Epithelial cell of proximal tubule (primary cell): ENCODE measurements at regions not wholly inside any gene's neighbourhood (a gene's known extent, or its start where the extent isn't known, plus 50 kb on each side); places are given as distances from the start of the nearest gene placed in this dataset.

Experiments used
- DNase-seq: peaks from one replicate; pipeline ENCODE4 v3.0.0-alpha.2; 2011; ENCODE audit warnings: low read depth
- H3K4me3 ChIP-seq: 2 replicates; pipeline ENCODE4 v1.5.1; 2011; ENCODE audit warnings: low read depth, mild to moderate bottlenecking, low read length
- TF ChIP-seq, protein P1 (sequence below): conservative IDR thresholded peaks from 2 replicates; pipeline ENCODE4 v1.5.1; 2012; ENCODE audit warnings: low read depth, mild to moderate bottlenecking, low read length

GRCh38 chr3:148023994-148024393 lies 614.8 kb downstream of the ZIC1 start:
- DNase-seq: no peak
- TF ChIP-seq, protein P1, sequence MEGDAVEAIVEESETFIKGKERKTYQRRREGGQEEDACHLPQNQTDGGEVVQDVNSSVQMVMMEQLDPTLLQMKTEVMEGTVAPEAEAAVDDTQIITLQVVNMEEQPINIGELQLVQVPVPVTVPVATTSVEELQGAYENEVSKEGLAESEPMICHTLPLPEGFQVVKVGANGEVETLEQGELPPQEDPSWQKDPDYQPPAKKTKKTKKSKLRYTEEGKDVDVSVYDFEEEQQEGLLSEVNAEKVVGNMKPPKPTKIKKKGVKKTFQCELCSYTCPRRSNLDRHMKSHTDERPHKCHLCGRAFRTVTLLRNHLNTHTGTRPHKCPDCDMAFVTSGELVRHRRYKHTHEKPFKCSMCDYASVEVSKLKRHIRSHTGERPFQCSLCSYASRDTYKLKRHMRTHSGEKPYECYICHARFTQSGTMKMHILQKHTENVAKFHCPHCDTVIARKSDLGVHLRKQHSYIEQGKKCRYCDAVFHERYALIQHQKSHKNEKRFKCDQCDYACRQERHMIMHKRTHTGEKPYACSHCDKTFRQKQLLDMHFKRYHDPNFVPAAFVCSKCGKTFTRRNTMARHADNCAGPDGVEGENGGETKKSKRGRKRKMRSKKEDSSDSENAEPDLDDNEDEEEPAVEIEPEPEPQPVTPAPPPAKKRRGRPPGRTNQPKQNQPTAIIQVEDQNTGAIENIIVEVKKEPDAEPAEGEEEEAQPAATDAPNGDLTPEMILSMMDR: no peak

DNA sequence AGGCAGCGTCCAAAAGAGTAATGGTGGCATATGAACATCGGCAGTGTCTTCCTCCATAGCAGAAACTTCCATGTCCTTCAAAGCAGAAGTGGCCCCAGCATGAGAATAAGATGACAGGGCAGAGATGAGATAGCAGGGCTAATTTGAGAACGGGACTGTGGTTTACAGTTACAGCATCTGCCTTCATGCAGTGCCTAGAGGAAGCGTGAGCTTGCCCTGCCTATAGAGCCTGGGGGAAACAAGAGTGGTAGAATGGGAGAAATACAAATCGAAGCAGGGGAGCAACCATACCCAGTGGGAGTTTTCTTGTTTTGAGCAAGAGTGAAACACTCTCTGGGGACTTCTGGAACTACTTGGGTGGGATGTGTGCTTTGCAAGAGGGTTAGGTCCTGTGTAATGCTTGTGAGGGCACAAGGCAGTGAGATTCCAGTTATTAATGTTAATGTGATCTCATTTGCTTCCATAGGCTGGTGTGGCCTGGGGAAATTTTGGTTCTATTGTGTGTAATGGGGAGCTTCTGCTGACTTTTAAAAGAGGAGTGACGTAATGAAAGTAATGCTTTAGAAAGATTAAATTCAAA lies 616.9 kb downstream of the ZIC1 start:
- H3K4me3 ChIP-seq: no peak overlapping the region
- DNase-seq: no peak
- TF ChIP-seq, protein P1: no peak

More at GRCh38 chr3:148023994-148024393, 614.8 kb downstream of the ZIC1 start:
- no peak overlapping the region for H3K4me3 ChIP-seq

- no peak for DNase-seq
- no peak overlapping the region for H3K4me3 ChIP-seq
- TF ChIP-seq, protein P1: no peak
These were observed 621.8 kb downstream of the ZIC1 start for GRCh38 chr3:148030975-148031374.

DNA sequence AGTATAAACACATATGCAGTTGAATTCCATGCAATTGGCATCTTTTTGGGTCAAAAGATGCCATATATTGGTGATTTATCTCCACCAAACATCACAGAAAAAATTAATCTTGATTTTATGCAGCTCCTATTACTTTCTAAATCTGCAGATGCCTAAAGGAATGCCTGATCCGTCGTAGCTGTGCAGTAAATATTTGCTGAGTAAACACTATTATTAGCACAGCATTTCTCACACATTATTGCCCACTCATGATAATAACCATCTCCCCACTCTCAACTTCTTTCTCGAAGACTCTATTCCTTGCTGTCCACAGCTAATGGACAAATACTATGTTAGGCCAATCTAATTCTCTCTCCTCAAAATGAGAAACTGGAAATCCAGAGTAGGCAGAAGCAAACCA lies 625.2 kb downstream of the ZIC1 start:
- TF ChIP-seq, protein P1: no peak
- DNase-seq: no peak
- H3K4me3 ChIP-seq: no peak overlapping the region

DNA sequence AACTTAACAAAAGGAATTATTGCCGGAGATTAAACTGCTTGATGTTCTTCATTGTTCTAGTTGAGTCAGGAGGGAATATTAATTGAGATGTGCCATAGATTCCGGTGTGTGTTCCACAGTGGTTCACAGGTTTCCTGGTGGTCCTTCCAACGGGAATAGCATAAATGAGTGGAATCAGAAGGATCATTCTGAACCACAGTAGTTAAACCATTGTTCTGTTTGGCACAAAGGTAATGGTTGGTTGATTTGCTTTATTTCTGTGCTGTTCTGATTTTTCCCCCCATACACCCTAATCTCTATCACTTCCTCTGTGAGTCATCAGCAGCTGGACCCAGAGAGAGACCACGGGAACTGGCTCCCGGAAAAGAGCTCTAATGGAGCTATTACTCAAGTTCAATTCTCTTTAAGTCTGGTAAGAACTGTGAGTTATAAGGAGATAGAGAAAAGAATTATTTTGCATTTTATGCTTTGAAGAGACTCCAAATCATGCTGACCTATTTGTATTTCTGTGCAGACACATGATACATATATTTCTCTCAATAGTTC lies 627.2 kb downstream of the ZIC1 start:
- H3K4me3 ChIP-seq: no peak overlapping the region
- TF ChIP-seq, protein P1: no peak
- DNase-seq: no peak

GRCh38 chr3:148042663-148043445 lies 633.7 kb downstream of the ZIC1 start:
- TF ChIP-seq, protein P1: no peak
- H3K4me3 ChIP-seq: no peak overlapping the region
- no peak for DNase-seq
